GM12892 (cell line): ENCODE measurements at regions not wholly inside any gene's neighbourhood (a gene's known extent, or its start where the extent isn't known, plus 50 kb on each side); places are given as distances from the start of the nearest gene placed in this dataset.

ENCODE experiments used
- DNase-seq: peaks from one replicate; pipeline ENCODE4 v3.0.0; 2011; ENCODE audit not compliant: insufficient read length
- FAIRE-seq: peaks from 2 replicates; lab custom pipeline; 2011; peaks lifted over from hg19 to GRCh38; lab: Jason Lieb, UNC
- POLR2A ChIP-seq: IDR thresholded peaks from 2 replicates; pipeline ENCODE4 v1.6.1; 2011; ENCODE audit warnings: low read depth, low read length, control low read depth
- POLR2AphosphoS5 ChIP-seq: IDR thresholded peaks from 2 replicates; pipeline ENCODE4 v1.6.1; 2011; ENCODE audit warnings: low read depth, low read length, control low read depth
- TAF1 ChIP-seq: IDR thresholded peaks from 2 replicates; pipeline ENCODE4 v1.6.1; 2011; ENCODE audit warnings: low read depth, mild to moderate bottlenecking, control low read depth, low read length, borderline replicate concordance

DNA sequence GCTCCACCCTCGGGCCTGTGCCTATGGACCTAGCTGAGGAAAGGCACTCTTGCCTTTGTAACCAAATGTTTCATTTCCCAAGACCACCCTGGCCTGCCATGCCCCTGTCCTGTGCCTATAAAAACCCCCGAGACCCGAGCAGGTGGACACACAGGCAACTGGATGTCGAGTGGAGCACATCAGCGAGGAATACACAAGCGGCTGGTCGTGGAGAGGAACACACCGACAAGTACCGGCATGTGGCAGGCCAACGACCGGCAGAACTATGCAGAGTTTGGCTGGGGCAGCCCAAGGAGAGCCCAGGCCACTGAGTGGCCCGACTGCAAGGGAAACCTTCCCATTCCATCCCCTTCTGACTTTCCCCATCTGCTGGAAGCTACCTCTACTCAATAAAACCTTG lies 1963.8 kb upstream of the CELF4 start:
- no peak for FAIRE-seq
- DNase-seq, result no peak
- TF ChIP-seq POLR2A (no peak), TAF1 (no peak), POLR2AphosphoS5 (no peak)

- no peak for DNase-seq
- TF ChIP-seq POLR2AphosphoS5 (no peak), POLR2A (no peak), TAF1 (no peak)
- no peak for FAIRE-seq
These were observed 1961.9 kb upstream of the CELF4 start for GRCh38 chr18:39527465-39527864.

DNA sequence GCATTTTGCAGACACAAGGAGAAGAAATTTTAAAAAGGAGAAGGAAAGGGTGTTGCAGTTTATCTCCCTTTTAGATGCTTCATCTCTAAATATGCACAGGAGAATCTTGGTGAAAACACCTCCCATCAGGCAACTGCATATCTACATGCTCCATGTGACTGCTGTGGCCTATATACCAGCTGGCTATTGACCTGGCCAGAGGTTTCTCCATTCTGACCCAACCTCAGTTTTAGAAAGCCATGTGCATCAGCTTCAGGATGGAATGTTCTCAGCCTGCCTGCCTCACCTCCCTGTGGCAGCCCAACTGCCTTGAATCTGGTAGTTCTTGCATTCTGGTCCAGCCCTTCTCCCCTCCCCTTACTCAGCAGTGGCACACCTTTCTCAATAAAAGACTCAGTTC lies 1958.8 kb upstream of the CELF4 start:
- TF ChIP-seq TAF1, result no peak
- FAIRE-seq, result no peak
- no peak for DNase-seq

- TF ChIP-seq POLR2AphosphoS5 (no peak), POLR2A (no peak), TAF1 (no peak)
- DNase-seq, result no peak
- no peak for FAIRE-seq
These were observed 1957.7 kb upstream of the CELF4 start for GRCh38 chr18:39523281-39523680.

- no peak for DNase-seq
- no peak for FAIRE-seq
- TF ChIP-seq POLR2A (no peak), POLR2AphosphoS5 (no peak), TAF1 (no peak)
These were observed 1955.6 kb upstream of the CELF4 start for GRCh38 chr18:39521164-39521563.

- no peak for FAIRE-seq
- DNase-seq, result no peak
- no peak for TF ChIP-seq POLR2AphosphoS5
- no peak for TF ChIP-seq POLR2A
- no peak for TF ChIP-seq TAF1
These were observed 1954.1 kb upstream of the CELF4 start for GRCh38 chr18:39519741-39520140.

DNA sequence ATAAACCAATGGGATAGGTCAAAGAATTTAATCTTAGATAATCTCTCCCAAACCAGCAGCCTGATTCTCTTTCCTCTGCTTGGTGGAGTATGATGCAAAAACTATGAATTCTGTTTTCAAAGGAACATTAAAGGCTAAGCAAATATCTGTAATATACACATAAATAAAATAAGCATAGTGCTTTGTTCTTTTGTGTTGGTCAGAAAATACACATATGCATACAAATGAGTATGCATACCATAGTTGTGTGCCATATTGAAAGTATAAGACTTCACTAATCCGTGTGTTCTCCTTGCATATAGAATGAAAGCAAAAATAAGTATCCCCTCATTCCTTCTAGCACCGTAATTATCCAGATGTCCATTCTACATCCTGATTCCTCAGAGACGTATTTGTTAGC lies 1949.7 kb upstream of the CELF4 start:
- FAIRE-seq, result no peak
- TF ChIP-seq TAF1 (no peak), POLR2A (no peak), POLR2AphosphoS5 (no peak)
- no peak for DNase-seq

DNA sequence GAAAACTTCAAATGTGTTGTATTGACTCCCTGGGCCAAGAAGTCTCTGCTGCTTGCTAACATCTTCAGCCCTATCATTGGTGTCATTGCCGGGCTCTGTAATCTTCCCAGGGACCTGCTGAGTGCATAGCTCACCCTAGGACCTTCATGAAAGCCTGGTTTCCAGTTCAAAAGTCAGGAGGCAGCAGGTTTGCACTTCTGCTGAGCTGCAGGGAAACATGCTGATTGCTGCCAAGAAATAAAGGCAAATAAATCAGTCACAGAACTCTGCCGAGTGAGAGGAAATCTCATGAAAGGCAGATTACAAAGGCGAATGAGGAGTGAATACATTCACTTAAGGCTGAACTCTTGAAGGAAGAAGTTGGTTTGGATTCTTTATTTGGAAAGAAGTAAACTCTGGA lies 1947.6 kb upstream of the CELF4 start:
- DNase-seq (no peak), FAIRE-seq (no peak)
- no peak for TF ChIP-seq TAF1
- no peak for TF ChIP-seq POLR2AphosphoS5
- TF ChIP-seq POLR2A, result no peak

- TF ChIP-seq POLR2AphosphoS5 (no peak), POLR2A (no peak), TAF1 (no peak)
- no peak for FAIRE-seq
- no peak for DNase-seq
These were observed 1941.2 kb upstream of the CELF4 start for GRCh38 chr18:39506581-39507330.

DNA sequence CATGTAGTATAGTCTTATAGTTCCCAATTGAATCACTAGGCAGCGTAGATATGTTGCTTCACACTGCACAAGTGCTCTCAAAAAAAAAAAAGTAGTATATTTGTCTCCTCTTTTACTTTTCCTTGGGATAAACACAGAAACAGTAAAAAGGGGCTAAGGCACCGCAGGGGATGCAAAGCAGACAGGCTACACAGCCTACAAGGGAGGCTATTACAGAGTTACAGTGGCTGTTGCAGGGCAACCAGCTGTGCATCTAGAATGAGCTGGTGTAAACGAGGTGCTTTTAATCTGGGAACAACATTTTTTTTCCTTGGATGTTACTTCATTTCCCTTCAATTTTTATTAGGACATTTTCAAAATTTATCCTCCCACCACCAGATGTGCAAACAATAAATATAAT lies 1934.7 kb upstream of the CELF4 start:
- no peak for TF ChIP-seq POLR2AphosphoS5
- TF ChIP-seq POLR2A, result no peak
- no peak for TF ChIP-seq TAF1
- DNase-seq (no peak), FAIRE-seq (no peak)

DNA sequence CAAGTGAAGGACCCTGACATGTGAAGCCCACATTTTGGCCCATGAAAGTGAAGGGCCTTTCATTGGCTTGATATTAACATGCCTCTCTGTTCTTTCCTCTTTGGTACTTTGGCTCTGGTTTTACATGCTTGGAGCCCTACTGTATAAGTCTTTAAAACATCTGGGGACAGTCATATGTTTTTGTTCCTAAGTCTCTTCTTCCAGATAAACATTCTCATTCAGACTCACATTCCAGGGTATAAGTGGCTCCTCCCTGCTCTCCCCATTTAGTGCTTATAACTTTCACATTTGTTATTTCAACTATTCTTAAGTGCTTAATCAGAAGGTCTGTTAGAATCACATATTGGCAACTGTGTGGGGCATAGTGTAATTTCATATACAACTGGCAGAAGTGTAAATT lies 1932.2 kb upstream of the CELF4 start:
- DNase-seq (no peak), FAIRE-seq (no peak)
- TF ChIP-seq TAF1 (no peak), POLR2A (no peak), POLR2AphosphoS5 (no peak)

GRCh38 chr18:39496986-39497385 lies 1931.4 kb upstream of the CELF4 start:
- FAIRE-seq (no peak), DNase-seq (no peak)
- TF ChIP-seq TAF1, result no peak
- TF ChIP-seq POLR2A, result no peak

- no peak for DNase-seq
- no peak for FAIRE-seq
- TF ChIP-seq TAF1, result no peak
- TF ChIP-seq POLR2A, result no peak
- TF ChIP-seq POLR2AphosphoS5, result no peak
These were observed 1928.8 kb upstream of the CELF4 start for GRCh38 chr18:39494211-39494896.
